Panc1 (cell line): ENCODE measurements at regions not wholly inside any gene's neighbourhood (a gene's known extent, or its start where the extent isn't known, plus 50 kb on each side); places are given as distances from the start of the nearest gene placed in this dataset.

Source experiments
- ATAC-seq: fragments of 200-7000 bp; cut with Tn5 transposase; 2 replicates; pipeline ENCODE4 v1.9.1; 2020; ENCODE audit warnings: mild to moderate bottlenecking, moderate library complexity
- BruUV-seq: library from RNA; stranded (reverse); fragments of 400-500 nt; replicated peaks from 2 replicates; lab custom pipeline; 2021; lab: Mats Ljungman, UMichigan
- CTCF ChIA-PET: fragments of 300-600 bp; sonication (Branson Sonifier 250); formaldehyde crosslinking; loops from one replicate; lab custom pipeline; 2022; ENCODE audit warnings: antibody characterized with exemption; lab: Charles Lee
- POLR2A ChIA-PET: fragments of 300-600 bp; sonication (Branson Sonifier 250); formaldehyde crosslinking; loops from one replicate; lab custom pipeline; 2022; ENCODE audit warnings: antibody characterized with exemption; lab: Charles Lee
- DNase-seq: peaks from one replicate; pipeline ENCODE4 v3.0.0-alpha.2; 2010; ENCODE audit warnings: low read depth, low spot score
- H3K27ac ChIP-seq: 2 replicates; pipeline ENCODE4 v1.5.1; 2011; ENCODE audit warnings: mild to moderate bottlenecking, low read length, inconsistent platforms
- H3K27me3 ChIP-seq: fragments of 200-500 bp; sonication (Bioruptor generic); 2 replicates; pipeline ENCODE4 v1.6.0; 2014; ENCODE audit warnings: low read length, inconsistent platforms; ENCODE audit not compliant: control insufficient read depth, insufficient read depth
- H3K36me3 ChIP-seq: fragments of 200-500 bp; sonication (Bioruptor generic); 2 replicates; pipeline ENCODE4 v1.5.1; 2014; ENCODE audit warnings: inconsistent platforms, mild to moderate bottlenecking, low read length, moderate library complexity; ENCODE audit not compliant: control insufficient read depth, insufficient read depth
- H3K4me1 ChIP-seq: 2 replicates; pipeline ENCODE4 v1.5.1; 2011; ENCODE audit warnings: inconsistent platforms, mild to moderate bottlenecking, low read length, moderate library complexity; ENCODE audit not compliant: control insufficient read depth, insufficient read depth
- H3K4me3 ChIP-seq, 2 experiments: 2 replicates each; pipeline ENCODE4 v1.5.1; 2011 to 2012; ENCODE audit warnings: low read depth in 2 of 2, low read length in 2 of 2, mild to moderate bottlenecking in 2 of 2, inconsistent platforms in 1 of 2, moderate library complexity in 1 of 2
- H3K9me3 ChIP-seq: fragments of 200-500 bp; sonication (Bioruptor generic); 2 replicates; pipeline ENCODE4 v1.5.1; 2014; ENCODE audit warnings: low read depth, mild to moderate bottlenecking, inconsistent platforms, low read length, moderate library complexity; ENCODE audit not compliant: control insufficient read depth, insufficient read depth
- CTCF ChIP-seq: fragments of 450-650 bp; IDR thresholded peaks from 2 replicates; pipeline ENCODE4 v1.5.1; 2017; ENCODE audit warnings: mild to moderate bottlenecking
- POLR2AphosphoS5 ChIP-seq: IDR thresholded peaks from 2 replicates; pipeline ENCODE4 v1.6.1; 2012; ENCODE audit warnings: mild to moderate bottlenecking, low read depth, low read length, moderate library complexity
- REST ChIP-seq, 2 experiments: IDR thresholded peaks; 2 replicates each; pipeline ENCODE4 v1.6.1; 2011 to 2012; ENCODE audit warnings: low read depth in 2 of 2, control low read depth in 1 of 2, low read length in 1 of 2, mild to moderate bottlenecking in 1 of 2, moderate library complexity in 1 of 2; ENCODE audit not compliant: insufficient read depth in 1 of 2
- SIN3A ChIP-seq: IDR thresholded peaks from 2 replicates; pipeline ENCODE4 v1.6.1; 2012; ENCODE audit warnings: low read depth, mild to moderate bottlenecking, low read length, moderate library complexity, borderline replicate concordance; ENCODE audit not compliant: insufficient read depth
- TCF7L2 ChIP-seq: IDR thresholded peaks from 2 replicates; pipeline ENCODE4 v1.6.1; 2011; ENCODE audit warnings: mild to moderate bottlenecking, low read depth, low read length, inconsistent platforms
- in situ Hi-C: cut with HindIII; loops from 2 replicates; pipeline ENCODE4 v1.10.0; 2016; ENCODE audit warnings: low sequenced_read_pairs, low pct_unique_long_range_greater_than_20kb
- intact Hi-C: fragments of 100-400 bp; cut with micrococcal nuclease; formaldehyde crosslinking; loops from one replicate; pipeline ENCODE4 v1.10.0; 2022; ENCODE audit not compliant: unreplicated experiment

- BruUV-seq: no TSS peak
- ATAC-seq (no peak), DNase-seq (no peak)
- no peaks in the 10 kb centered on the region for H3K9me3 ChIP-seq
- ChIA-PET POLR2A (no interaction called here), CTCF (no interaction called here)
- intact Hi-C loops (no loop called here), in situ Hi-C loops (no loop called here)
- TF ChIP-seq REST (IDR thresholded peaks at IDR 0.05; ENCODE audit: insufficient read depth in 1 of 2, low read depth in 2 of 2, low read length in 1 of 2) (no peak), POLR2AphosphoS5 (no peak), SIN3A (no peak), CTCF (no peak), TCF7L2 (no peak)
- no peak overlapping the region for H3K27ac ChIP-seq
- no peaks in the 10 kb centered on the region; the same call in 1 of the 2 replicates for H3K27me3 ChIP-seq
- H3K4me1 ChIP-seq: peaks cover 67% of the 10 kb centered on the region
- H3K4me3 ChIP-seq: no peak overlapping the region
- H3K36me3 ChIP-seq: no peaks in the 10 kb centered on the region
Observed at GRCh38 chr12:34343345-34343744, 321.0 kb downstream of the ALG10 start.

- BruUV-seq: no TSS peak
- Histone ChIP-seq H3K4me1 (peaks cover 64% of the 10 kb centered on the region), H3K9me3 (no peaks in the 10 kb centered on the region), H3K27ac (no peak overlapping the region), H3K27me3 (no peaks in the 10 kb centered on the region; the same call in 1 of the 2 replicates), H3K36me3 (no peaks in the 10 kb centered on the region), H3K4me3 (no peak overlapping the region)
- in situ Hi-C loops (no loop called here), intact Hi-C loops (no loop called here)
- DNase-seq (no peak), ATAC-seq (no peak)
- TF ChIP-seq POLR2AphosphoS5 (no peak), TCF7L2 (no peak), SIN3A (no peak), REST (IDR thresholded peaks at IDR 0.05; ENCODE audit: insufficient read depth in 1 of 2, low read depth in 2 of 2, low read length in 1 of 2) (no peak), CTCF (no peak)
- ChIA-PET POLR2A (no interaction called here), CTCF (no interaction called here)
Observed at GRCh38 chr12:34343766-34344165, 321.5 kb downstream of the ALG10 start.
